ENCODE measurements at regions not wholly inside any gene's neighbourhood (a gene's known extent, or its start where the extent isn't known, plus 50 kb on each side); places are given as distances from the start of the nearest gene placed in this dataset.

- FAIRE-seq, result no peak
- DNase-seq (ENCODE audit: low read depth in 1 of 2, low spot score in 2 of 2), result no peak
- Histone ChIP-seq H3K14ac (ENCODE audit: insufficient read length) (no peak overlapping the region), H3K9me3 (ENCODE audit: insufficient read depth in 2 of 2, low read depth in 1 of 2, low read length in 1 of 2) (no peaks in the 10 kb centered on the region), H4K5ac (ENCODE audit: insufficient read length, low read depth, low read length) (no peak overlapping the region), H3K23ac (ENCODE audit: insufficient read length) (no peak overlapping the region), H3K4me2 (ENCODE audit: insufficient read depth in 1 of 2, low read depth in 2 of 2, low read length in 2 of 2) (no peak overlapping the region), H2BK5ac (ENCODE audit: low read depth, low read length) (no peak overlapping the region), H3K4ac (replicated peaks; ENCODE audit: insufficient read length, low read depth, low read length) (no peak overlapping the region), H2BK15ac (ENCODE audit: low read length) (no peak overlapping the region), H3K9ac (replicated peaks in 1 of 4; ENCODE audit: extremely low read depth in 1 of 4, low read depth in 3 of 4, low read length in 3 of 4) (no peak overlapping the region), H3K36me3 (ENCODE audit: control insufficient read depth in 2 of 4, insufficient read depth in 4 of 4, low read length in 3 of 4) (no peaks in the 10 kb centered on the region), H2AFZ (ENCODE audit: low read length) (no peak overlapping the region), H2BK12ac (ENCODE audit: low read depth, low read length) (no peak overlapping the region), H3K79me2 (ENCODE audit: control insufficient read depth in 1 of 2, insufficient read depth in 2 of 2, low read length in 2 of 2) (no peaks in the 10 kb centered on the region), H4K91ac (replicated peaks; ENCODE audit: insufficient read length, low read length) (no peak overlapping the region), H3K4me1 (replicated peaks in 1 of 4; ENCODE audit: control insufficient read depth in 3 of 4, insufficient read depth in 4 of 4, low read length in 3 of 4) (peaks cover 0 to 2% (median 0%) of the 10 kb centered on the region in 4 experiments; a peak in 1 of 7 replicates), H3K23me2 (ENCODE audit: low read depth, low read length) (no peaks in the 10 kb centered on the region), H3K56ac (replicated peaks; ENCODE audit: insufficient read length, low read depth, low read length) (no peak overlapping the region), H3K4me3 (ENCODE audit: extremely low read depth in 1 of 4, insufficient read depth in 2 of 4, low read depth in 3 of 4, low read length in 4 of 4) (no peak overlapping the region), H3K27me3 (replicated peaks in 1 of 4; ENCODE audit: control insufficient read depth in 3 of 4, extremely low read depth in 1 of 4, insufficient read depth in 3 of 4, low read length in 3 of 4) (no peaks in the 10 kb centered on the region), H2BK120ac (replicated peaks; ENCODE audit: low read depth, low read length) (no peak overlapping the region), H2AK5ac (ENCODE audit: low read depth, low read length) (no peak overlapping the region), H3K18ac (ENCODE audit: extremely low read depth, low read length) (no peak overlapping the region), H2BK20ac (ENCODE audit: low read length) (no peak overlapping the region), H4K8ac (ENCODE audit: extremely low read depth, insufficient read depth, low read length) (no peak overlapping the region), H3K79me1 (ENCODE audit: low read depth, low read length) (no peaks in the 10 kb centered on the region), H4K20me1 (replicated peaks in 1 of 2; ENCODE audit: control insufficient read depth in 1 of 2, insufficient read depth in 2 of 2, low read length in 2 of 2) (no peaks in the 10 kb centered on the region), H3K27ac (ENCODE audit: low read depth, low read length) (no peak overlapping the region)
- ChIA-PET CTCF (ENCODE audit: partially characterized antibody) (interaction anchor here (1.0 to 5.4 kb wide), 2 partner anchors 9 to 348 kb away, joined by 3 to 23 read pairs; no protein-coding TSS in a partner anchor), POLR2A (ENCODE audit: partially characterized antibody) (no interaction called here)
- WGBS, 2 experiments (ENCODE audit: extremely low coverage in 1 of 2, insufficient coverage in 1 of 2, insufficient read length in 1 of 2, insufficient replicate concordance in 2 of 2, low coverage in 1 of 2, low lambda C conversion rate in 2 of 2, missing lambda C conversion rate in 1 of 2), result 93% methylated on average over 9 of the region's 9 CpGs; no CpG with 5 or more reads in 1 of the 2 experiments
- TF ChIP-seq EGR1 (IDR thresholded peaks at IDR 0.05; ENCODE audit: borderline replicate concordance, low read depth, low read length) (no peak), TAF1 (IDR thresholded peaks at IDR 0.05; ENCODE audit: low read depth, low read length) (no peak), MAFK (IDR thresholded peaks at IDR 0.05; ENCODE audit: low read depth, low read length) (no peak), PHF8 (conservative IDR thresholded peaks at IDR 0.05; ENCODE audit: low read depth, low read length) (no peak), BRCA1 (IDR thresholded peaks at IDR 0.05; ENCODE audit: low read depth, low read length) (no peak), FOSL1 (IDR thresholded peaks at IDR 0.05; ENCODE audit: insufficient read depth, low read depth, low read length) (no peak), GTF2F1 (IDR thresholded peaks at IDR 0.05; ENCODE audit: borderline replicate concordance, low read depth, low read length) (no peak), ASH2L (IDR thresholded peaks at IDR 0.05; ENCODE audit: low read length) (no peak), RNF2 (IDR thresholded peaks at IDR 0.05; ENCODE audit: borderline replicate concordance, low read depth, low read length, missing control alignments, poor library complexity, severe bottlenecking) (no peak)
Observed at GRCh38 chr1:166471359-166471758, 304.6 kb upstream of the FAM78B start.

All from H1 (cell line).